ENCODE measurements at regions not wholly inside any gene's neighbourhood (a gene's known extent, or its start where the extent isn't known, plus 50 kb on each side); places are given as distances from the start of the nearest gene placed in this dataset.

DNA sequence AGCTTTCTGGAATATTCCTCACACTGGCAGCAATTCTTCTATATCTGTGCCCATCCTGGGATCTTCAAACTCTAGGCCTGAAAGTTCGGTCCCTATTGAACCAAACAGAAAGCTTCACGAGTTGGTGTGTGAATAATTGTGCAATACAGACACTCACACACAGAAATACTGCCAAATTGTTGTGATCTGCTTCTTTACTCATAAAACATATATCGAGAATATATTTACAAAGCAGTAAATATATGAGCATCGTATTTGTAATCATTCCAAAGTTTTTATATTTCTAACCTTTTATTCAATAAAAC lies 56.6 kb upstream of the BEX4 start:
- TF ChIP-seq, protein P1, sequence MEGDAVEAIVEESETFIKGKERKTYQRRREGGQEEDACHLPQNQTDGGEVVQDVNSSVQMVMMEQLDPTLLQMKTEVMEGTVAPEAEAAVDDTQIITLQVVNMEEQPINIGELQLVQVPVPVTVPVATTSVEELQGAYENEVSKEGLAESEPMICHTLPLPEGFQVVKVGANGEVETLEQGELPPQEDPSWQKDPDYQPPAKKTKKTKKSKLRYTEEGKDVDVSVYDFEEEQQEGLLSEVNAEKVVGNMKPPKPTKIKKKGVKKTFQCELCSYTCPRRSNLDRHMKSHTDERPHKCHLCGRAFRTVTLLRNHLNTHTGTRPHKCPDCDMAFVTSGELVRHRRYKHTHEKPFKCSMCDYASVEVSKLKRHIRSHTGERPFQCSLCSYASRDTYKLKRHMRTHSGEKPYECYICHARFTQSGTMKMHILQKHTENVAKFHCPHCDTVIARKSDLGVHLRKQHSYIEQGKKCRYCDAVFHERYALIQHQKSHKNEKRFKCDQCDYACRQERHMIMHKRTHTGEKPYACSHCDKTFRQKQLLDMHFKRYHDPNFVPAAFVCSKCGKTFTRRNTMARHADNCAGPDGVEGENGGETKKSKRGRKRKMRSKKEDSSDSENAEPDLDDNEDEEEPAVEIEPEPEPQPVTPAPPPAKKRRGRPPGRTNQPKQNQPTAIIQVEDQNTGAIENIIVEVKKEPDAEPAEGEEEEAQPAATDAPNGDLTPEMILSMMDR (IDR thresholded peaks at IDR 0.05; ENCODE audit: insufficient read depth, missing control alignments) = no peak
- FAIRE-seq (no peak), DNase-seq (ENCODE audit: insufficient read length, low spot score) (no peak)

DNA sequence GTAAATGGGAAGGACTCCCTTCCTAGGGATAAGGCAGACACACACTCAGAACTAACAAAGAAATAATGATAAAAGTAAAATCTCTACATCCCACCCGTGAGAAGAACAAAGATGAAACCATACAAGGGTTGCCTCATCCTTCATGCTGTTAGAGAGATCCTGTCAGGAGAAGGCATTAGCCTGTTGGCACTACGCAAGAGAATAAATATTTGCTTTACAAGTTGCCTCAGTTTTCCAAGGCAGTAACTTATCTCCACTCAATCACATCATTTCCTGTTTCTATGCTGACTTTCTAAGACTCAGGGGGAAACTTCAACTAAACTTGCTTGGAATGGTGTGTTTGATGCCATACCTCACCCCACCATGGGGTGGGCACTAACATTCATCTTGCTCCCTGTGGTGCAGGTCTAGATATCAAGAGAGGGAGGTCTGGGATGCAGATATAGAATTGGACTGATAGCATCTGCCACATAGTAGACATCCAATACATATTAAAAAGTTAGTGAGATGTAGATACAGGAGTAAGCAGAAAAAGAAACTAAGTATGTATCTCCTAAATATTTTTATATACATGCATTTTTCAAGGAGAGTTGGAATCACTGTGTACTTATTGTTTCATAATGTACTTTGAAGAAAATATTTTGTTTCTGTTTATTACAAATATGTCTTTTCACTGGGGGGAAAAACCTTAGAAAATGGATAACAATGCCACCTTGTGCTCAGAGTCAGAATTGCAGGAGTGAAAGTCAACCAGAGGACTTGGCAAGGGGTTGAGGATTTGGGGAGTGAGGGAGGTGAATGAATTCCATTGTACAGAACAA lies 57.2 kb upstream of the BEX4 start:
- FAIRE-seq = no peak
- no peak for DNase-seq (ENCODE audit: insufficient read length, low spot score)
- TF ChIP-seq, protein P1 (IDR thresholded peaks at IDR 0.05; ENCODE audit: insufficient read depth, missing control alignments) = peak; percentile 56

DNA sequence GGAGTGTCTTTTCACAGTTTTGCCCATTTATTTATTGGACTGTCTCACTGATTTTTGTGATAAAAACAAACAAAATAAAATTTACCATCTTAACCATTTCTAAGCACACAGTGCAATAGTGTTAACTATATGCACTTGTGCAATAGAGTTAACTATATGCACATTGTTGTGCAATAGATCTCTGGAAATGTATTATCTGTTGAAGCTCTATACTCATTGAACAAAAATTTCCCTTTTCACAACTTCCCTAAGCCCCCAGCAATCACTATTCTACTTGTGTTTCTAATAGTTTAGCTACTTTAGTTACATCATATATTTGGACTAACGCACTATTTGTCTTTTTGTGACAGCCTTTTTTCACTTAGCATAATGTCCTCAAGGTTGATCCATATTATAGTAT lies 59.7 kb upstream of the BEX4 start:
- TF ChIP-seq, protein P1 (IDR thresholded peaks at IDR 0.05; ENCODE audit: insufficient read depth, missing control alignments) = no peak
- FAIRE-seq = no peak
- DNase-seq (ENCODE audit: insufficient read length, low spot score) = no peak

DNA sequence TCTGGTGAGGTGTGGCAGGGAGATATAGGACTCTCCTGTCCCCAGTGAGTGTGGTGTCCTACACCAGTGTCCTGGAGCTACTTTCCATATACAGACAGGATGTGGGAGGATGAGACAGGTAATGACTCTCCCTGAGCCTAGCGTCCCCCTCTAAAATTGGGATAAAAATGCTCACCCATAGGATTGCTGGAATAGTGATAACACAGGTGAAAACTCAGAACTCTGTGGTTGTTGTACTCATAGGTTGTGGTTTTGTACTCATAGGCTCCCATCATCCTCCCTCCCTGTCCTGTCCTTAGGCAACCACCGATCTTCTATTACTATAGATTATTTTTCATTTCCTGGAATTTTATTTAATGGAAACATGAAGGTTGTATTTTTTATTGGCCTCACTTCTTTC lies 60.7 kb upstream of the NXF3 start:
- TF ChIP-seq, protein P1 (IDR thresholded peaks at IDR 0.05; ENCODE audit: insufficient read depth, missing control alignments) = no peak
- no peak for FAIRE-seq
- DNase-seq (ENCODE audit: insufficient read length, low spot score) = no peak

DNA sequence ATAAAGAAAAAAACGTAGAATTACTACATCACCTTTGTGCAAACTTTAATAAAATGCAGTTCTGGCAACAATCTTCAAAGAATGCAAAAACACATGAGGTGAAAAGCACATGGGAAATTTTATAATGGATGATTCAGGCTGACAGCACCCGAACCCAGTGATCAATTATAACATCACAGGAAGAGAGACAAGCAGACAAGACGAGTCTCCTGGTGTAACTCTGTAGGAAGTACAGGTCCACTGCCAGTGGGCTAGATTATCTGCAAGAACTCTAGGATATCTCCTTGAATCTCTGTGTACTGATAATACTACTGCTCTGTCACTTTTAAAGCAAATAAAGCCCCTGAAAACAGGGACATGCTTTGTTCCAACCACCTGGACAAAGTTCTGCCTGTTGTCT lies 58.9 kb upstream of the NXF3 start:
- DNase-seq (ENCODE audit: insufficient read length, low spot score) = no peak
- no peak for FAIRE-seq
- TF ChIP-seq, protein P1 (IDR thresholded peaks at IDR 0.05; ENCODE audit: insufficient read depth, missing control alignments) = no peak

DNA sequence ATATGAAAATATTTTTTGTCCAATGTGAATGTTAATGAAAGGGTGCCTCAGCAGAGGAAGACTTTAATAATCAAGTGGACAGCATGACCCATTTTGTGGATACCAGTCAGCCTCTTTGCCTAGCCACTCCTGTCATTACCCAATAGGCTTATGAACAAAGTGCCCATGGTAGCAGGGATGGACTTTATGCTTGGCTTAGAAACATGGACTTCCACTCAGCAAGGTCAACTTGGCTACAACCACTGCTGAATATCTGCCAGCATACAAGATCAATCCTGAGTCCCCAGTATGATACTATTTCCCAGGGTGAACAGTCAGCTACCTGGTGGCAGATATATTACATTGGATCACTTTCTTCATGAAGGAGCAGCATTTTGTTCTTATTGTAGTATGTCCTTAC lies 56.7 kb upstream of the NXF3 start:
- TF ChIP-seq, protein P1 (IDR thresholded peaks at IDR 0.05; ENCODE audit: insufficient read depth, missing control alignments) = no peak
- DNase-seq (ENCODE audit: insufficient read length, low spot score) = no peak
- FAIRE-seq = no peak

DNA sequence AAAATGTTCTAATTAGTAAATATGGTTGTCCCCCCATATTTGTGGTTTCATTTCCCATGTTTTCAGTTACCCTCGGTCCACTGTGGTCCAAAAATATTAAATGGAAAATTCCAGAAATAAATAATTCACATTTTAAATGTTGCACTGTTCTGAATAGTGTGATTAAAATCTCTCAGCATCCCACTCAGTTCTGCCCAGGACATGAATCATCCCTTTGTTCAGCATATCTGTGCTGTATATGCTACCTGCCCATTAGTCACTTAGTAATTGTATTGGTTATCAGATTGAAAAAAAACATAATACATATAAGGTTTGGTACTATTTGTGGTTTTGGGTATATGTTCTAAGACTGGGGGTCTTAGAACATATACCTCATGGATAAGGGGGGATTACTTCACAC lies 55.1 kb upstream of the NXF3 start:
- FAIRE-seq (no peak), DNase-seq (ENCODE audit: insufficient read length, low spot score) (no peak)
- TF ChIP-seq, protein P1 (IDR thresholded peaks at IDR 0.05; ENCODE audit: insufficient read depth, missing control alignments) = no peak

Measured in D721Med (cell line).